Brain pericyte (primary cell): ENCODE measurements at regions not wholly inside any gene's neighbourhood (a gene's known extent, or its start where the extent isn't known, plus 50 kb on each side); places are given as distances from the start of the nearest gene placed in this dataset.
"Not testable (repeated sequence)": the region's sequence is repeated elsewhere in the genome, so short reads cannot be mapped to it uniquely, and the experiment has no call there.

Experiments
- DNase-seq: peaks from one replicate; pipeline ENCODE4 v3.0.0-alpha.2; 2012; ENCODE audit warnings: low read depth, low spot score

DNA sequence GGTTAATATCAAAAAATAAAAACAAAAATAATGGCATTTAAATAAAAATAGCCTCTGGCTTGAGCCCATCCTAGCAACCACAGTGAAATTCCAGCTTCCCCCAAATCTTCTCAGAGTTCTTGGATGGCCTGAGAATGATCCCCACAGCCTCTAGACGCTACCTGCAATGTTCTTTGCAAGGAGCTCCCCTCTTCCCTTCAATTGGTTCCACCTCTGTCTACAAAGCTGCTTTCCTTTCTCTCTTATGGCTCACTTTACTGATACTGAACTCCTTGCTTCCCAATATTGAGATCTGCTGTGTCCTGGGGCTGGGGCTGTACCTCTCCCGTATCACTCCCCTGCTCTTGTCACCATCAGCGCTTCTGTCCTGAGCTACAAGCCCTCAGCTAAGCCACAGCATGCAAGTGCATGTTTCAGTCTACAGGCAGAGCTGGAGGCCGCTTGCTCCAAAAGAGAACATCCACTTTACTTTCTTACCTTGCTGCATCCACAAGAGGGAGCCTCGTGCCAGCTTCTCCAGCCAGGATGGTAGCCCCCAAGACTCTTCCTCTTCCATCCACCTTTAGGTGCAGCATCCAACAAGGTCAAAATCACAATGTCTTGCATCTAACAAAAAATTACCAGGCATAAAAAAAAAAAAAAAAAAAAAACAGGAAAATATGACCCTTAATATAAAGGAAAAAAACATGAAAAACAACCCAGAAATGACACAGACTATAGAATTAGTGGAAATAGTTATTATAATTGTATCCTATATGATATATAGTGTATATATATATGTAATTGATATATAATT is 57.4 kb upstream of the PRSS3 start:
- no peak for DNase-seq

GRCh38 chr9:33739398-33739797 is 56.0 kb upstream of the PRSS3 start:
- DNase-seq = no peak

DNA sequence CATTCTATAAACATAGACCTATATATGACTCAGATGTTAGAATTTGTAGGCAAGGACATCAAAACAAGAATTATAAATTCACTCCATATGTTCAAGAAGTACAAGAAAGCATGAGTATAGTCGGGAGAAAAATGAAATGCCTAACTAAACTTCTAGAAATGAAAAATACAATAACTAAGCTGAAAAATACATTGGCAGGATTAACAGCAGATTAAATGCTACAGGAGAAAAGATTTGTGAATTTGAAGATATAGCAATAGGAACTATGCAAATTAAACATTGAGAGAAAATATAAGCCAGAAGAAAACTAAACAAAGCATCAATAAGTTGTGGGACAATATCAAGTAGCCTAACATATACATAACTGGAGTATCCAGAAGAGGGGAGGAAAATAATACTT is 55.3 kb upstream of the PRSS3 start:
- DNase-seq = no peak

DNA sequence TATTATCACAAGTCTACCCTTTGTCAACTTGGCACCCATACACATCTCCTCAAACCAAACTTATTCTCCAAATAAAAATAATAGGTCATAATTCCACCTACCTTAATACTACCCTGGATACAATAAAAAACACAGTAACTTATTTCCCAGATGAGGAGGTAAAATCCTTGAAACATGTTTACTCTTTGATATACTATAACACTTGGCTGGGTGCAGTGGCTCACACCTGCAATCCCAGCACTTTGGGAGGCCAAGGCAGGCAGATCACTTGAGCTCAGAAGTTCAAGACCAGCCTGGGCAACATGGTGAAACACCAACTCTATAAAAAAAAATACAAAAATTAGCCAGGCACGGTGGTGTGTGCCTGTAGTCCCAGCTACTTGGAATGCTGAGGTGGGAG is 54.4 kb upstream of the PRSS3 start:
- DNase-seq = not testable (repeated sequence)

DNA sequence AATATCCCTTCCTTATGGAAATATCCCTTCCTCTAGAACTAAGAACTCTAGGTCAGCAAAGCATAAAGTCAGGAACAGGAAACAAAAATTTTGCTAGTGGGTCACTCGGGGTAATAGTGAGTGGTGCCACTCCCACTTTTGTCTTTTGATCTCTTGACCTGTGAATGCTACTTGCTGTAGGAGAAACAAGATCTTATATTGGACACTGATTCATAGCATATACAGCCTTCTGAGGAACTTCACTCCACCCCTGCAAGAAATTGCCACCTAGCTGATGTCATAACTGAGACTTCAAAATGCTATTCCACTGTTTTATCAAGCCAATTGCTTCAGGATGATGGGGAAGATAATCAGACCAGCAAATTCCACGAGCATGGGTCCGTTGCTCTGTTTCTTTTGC is 53.3 kb upstream of the PRSS3 start:
- DNase-seq = no peak

DNA sequence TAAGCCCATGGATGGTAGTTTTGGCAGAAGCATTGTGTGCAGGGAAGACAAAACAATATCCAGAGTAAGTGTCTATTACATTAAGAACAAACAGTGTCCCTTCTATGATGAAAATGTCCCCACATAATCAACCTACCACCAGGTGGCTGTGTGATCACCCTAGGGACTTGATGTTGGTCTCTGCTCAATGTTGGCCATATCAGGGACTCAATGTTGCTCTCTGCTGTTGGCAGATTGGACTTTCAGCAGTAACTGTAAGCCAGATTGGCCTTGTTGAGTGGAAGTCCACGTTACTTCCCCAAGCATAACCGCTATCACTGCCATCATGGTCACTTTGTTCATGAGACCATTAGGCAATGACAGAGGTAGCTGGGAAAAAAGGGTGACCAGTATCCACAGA is 52.8 kb upstream of the PRSS3 start:
- DNase-seq = no peak
